ENCODE measurements at regions not wholly inside any gene's neighbourhood (a gene's known extent, or its start where the extent isn't known, plus 50 kb on each side); places are given as distances from the start of the nearest gene placed in this dataset.

DNA sequence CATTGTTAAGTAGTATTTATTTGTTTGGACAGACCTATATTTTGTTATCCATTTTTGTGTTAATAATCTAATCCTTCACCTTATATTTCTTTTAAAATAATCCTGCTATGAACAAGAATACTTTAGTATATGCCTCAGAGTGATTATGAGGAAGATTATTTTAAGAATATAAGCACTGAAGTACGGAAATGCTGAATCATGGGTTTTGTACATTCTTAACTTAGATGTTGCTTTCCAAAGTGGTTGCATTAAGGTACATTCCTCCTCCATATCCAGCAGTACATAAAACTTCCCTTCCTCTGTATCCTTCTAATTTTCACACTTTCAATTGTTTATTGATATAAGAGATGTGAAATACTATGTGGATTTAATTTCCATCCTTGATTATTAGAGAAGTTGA, 491.4 kb upstream of the GRID2 start:
- TF ChIP-seq CTCF (IDR thresholded peaks at IDR 0.05 in 8 of 11, conservative IDR thresholded peaks at IDR 0.05 in 3 of 11) (no peak), POLR2AphosphoS5 (IDR thresholded peaks at IDR 0.05) (no peak), POLR2A (IDR thresholded peaks at IDR 0.05) (no peak)

Data from spleen (tissue), 7 donors.